Endothelial cell of umbilical vein (primary cell): ENCODE measurements at regions not wholly inside any gene's neighbourhood (a gene's known extent, or its start where the extent isn't known, plus 50 kb on each side); places are given as distances from the start of the nearest gene placed in this dataset.

Source experiments
- BruUV-seq: library from RNA; stranded (reverse); fragments of 400-500 nt; replicated peaks from 2 replicates; lab custom pipeline; 2021; lab: Mats Ljungman, UMichigan
- CTCF ChIA-PET: fragments of 300-600, 350-600 bp; sonication (Branson Sonifier 250); formaldehyde crosslinking; loops from one replicate; lab custom pipeline; 2021; ENCODE audit warnings: antibody characterized with exemption, inconsistent platforms; lab: Charles Lee
- POLR2A ChIA-PET: fragments of 300-600, 350-600 bp; sonication (Branson Sonifier 250); formaldehyde crosslinking; loops from one replicate; lab custom pipeline; 2021; ENCODE audit warnings: antibody characterized with exemption, inconsistent platforms; lab: Charles Lee
- DNase-seq: peaks from one replicate; pipeline ENCODE4 v3.0.0-alpha.2; 2011; ENCODE audit warnings: low read depth, low spot score
- FAIRE-seq: peaks from 2 replicates; lab custom pipeline; 2011; peaks lifted over from hg19 to GRCh38; lab: Jason Lieb, UNC
- H2AFZ ChIP-seq: 2 replicates; pipeline ENCODE4 v1.6.0; 2012; ENCODE audit warnings: low read depth, low read length, control low read depth, inconsistent platforms
- H3K27ac ChIP-seq: 2 replicates; pipeline ENCODE4 v1.5.1; 2011; ENCODE audit warnings: low read depth, mild to moderate bottlenecking, control low read depth, low read length, moderate library complexity; ENCODE audit not compliant: insufficient read depth
- H3K27me3 ChIP-seq, 2 experiments: 2 replicates each; pipeline versions ENCODE4 v1.6.0 to v1.6.1; 2011; ENCODE audit warnings: low read length in 2 of 2, mixed read lengths in 1 of 2; ENCODE audit not compliant: control insufficient read depth in 2 of 2, insufficient read depth in 2 of 2
- H3K36me3 ChIP-seq, 2 experiments: 2 replicates in 1 of 2; 3 replicates in 1 of 2; pipeline ENCODE4 v1.5.1; 2011; ENCODE audit warnings: low read length in 2 of 2, mild to moderate bottlenecking in 1 of 2, moderate library complexity in 1 of 2; ENCODE audit not compliant: control insufficient read depth in 2 of 2, insufficient read depth in 2 of 2; ENCODE audit errors: extremely low read depth in 1 of 2
- H3K4me1 ChIP-seq: 3 replicates; pipeline ENCODE4 v1.5.1; 2011; ENCODE audit warnings: mild to moderate bottlenecking, low read length; ENCODE audit not compliant: control insufficient read depth, insufficient read depth; ENCODE audit errors: extremely low read depth
- H3K4me2 ChIP-seq: 2 replicates; pipeline ENCODE4 v1.6.1; 2011; ENCODE audit warnings: low read length, control low read depth, mixed read lengths; ENCODE audit not compliant: insufficient read depth
- H3K4me3 ChIP-seq, 3 experiments: fragments of 200-600 bp in 1 of 3; sonication (generic), shearing (Covaris generic) in 1 of 3; replicated peaks in 1 of 3; 2 replicates each; pipeline ENCODE4 v1.5.1; 2011 to 2016; ENCODE audit warnings: control low read depth in 3 of 3, low read length in 3 of 3, mild to moderate bottlenecking in 2 of 3, inconsistent platforms in 1 of 3, low read depth in 1 of 3, moderate library complexity in 1 of 3; ENCODE audit not compliant: insufficient read depth in 1 of 3
- H3K79me2 ChIP-seq: 2 replicates; pipeline ENCODE4 v1.6.0; 2012; ENCODE audit warnings: low read length, inconsistent platforms; ENCODE audit not compliant: control insufficient read depth, insufficient read depth
- H3K9ac ChIP-seq: replicated peaks from 2 replicates; pipeline ENCODE3; 2011; ENCODE audit warnings: low read length, control low read depth; ENCODE audit not compliant: insufficient read depth; ENCODE audit errors: extremely low read depth
- H3K9me1 ChIP-seq: replicated peaks from 3 replicates; pipeline ENCODE4 v1.6.0; 2011; ENCODE audit warnings: mild to moderate bottlenecking, low read length; ENCODE audit not compliant: control insufficient read depth, insufficient read depth; ENCODE audit errors: extremely low read depth
- H3K9me3 ChIP-seq: replicated peaks from 2 replicates; pipeline ENCODE4 v1.5.1; 2012; ENCODE audit warnings: low read length, inconsistent platforms; ENCODE audit not compliant: control insufficient read depth, insufficient read depth
- H4K20me1 ChIP-seq: replicated peaks from 2 replicates; pipeline ENCODE3; 2011; ENCODE audit warnings: mild to moderate bottlenecking, low read length; ENCODE audit not compliant: control insufficient read depth, insufficient read depth; ENCODE audit errors: extremely low read depth
- EZH2 ChIP-seq: IDR thresholded peaks from 2 replicates; pipeline ENCODE4 v1.6.1; 2012; ENCODE audit warnings: borderline replicate concordance, low read depth, mild to moderate bottlenecking, moderate library complexity, low read length, inconsistent platforms; ENCODE audit not compliant: severe bottlenecking
- FOS ChIP-seq: IDR thresholded peaks from 2 replicates; pipeline ENCODE4 v1.6.1; 2011; ENCODE audit warnings: mild to moderate bottlenecking, low read length, moderate library complexity, borderline replicate concordance; ENCODE audit not compliant: insufficient read depth
- GATA2 ChIP-seq: IDR thresholded peaks from 2 replicates; pipeline ENCODE4 v1.7.0; 2011; ENCODE audit warnings: low read depth, mild to moderate bottlenecking, moderate library complexity, mixed read lengths, low read length; ENCODE audit not compliant: insufficient read length, insufficient read depth
- JUN ChIP-seq: IDR thresholded peaks from 2 replicates; pipeline ENCODE4 v1.6.1; 2011; ENCODE audit warnings: borderline replicate concordance, low read depth; ENCODE audit not compliant: insufficient read length, insufficient read depth
- MYC ChIP-seq: IDR thresholded peaks from one replicate; pipeline ENCODE4 v1.6.1; 2011; ENCODE audit warnings: mild to moderate bottlenecking, low read depth, low read length
- POLR2A ChIP-seq: IDR thresholded peaks from 2 replicates; pipeline ENCODE4 v1.6.1; 2012; ENCODE audit warnings: low read depth, mild to moderate bottlenecking, control low read depth, low read length
- POLR2AphosphoS5 ChIP-seq: IDR thresholded peaks from 2 replicates; pipeline ENCODE4 v1.6.1; 2012; ENCODE audit warnings: low read depth, mild to moderate bottlenecking, control low read depth, low read length, moderate library complexity; ENCODE audit not compliant: insufficient read depth
- dilution Hi-C: fragments of 300-500 bp; cut with MboI; formaldehyde crosslinking; loops from one replicate; pipeline ENCODE4 v1.15.0; 2019; ENCODE audit warnings: low sequenced_read_pairs; ENCODE audit not compliant: extremely low pct_ligation_motif_present
- intact Hi-C: fragments of 100-400 bp; cut with micrococcal nuclease; formaldehyde crosslinking; loops from one replicate; pipeline ENCODE4 v1.10.0; 2022
- TF ChIP-seq, protein P1 (sequence below), 2 donors: IDR thresholded peaks; 1 replicate in 1 of 2; 2 replicates in 1 of 2; pipeline ENCODE4 v1.5.1; 2011; ENCODE audit warnings: low read length in 2 of 2, mild to moderate bottlenecking in 2 of 2, moderate library complexity in 2 of 2, control low read depth in 1 of 2, inconsistent platforms in 1 of 2, low read depth in 1 of 2; ENCODE audit not compliant: insufficient read depth in 1 of 2; ENCODE audit errors: extremely low read depth in 1 of 2
- TF ChIP-seq, protein P2 (sequence below): IDR thresholded peaks from 2 replicates; pipeline ENCODE4 v1.6.1; 2011; ENCODE audit not compliant: insufficient read depth, insufficient read length

DNA sequence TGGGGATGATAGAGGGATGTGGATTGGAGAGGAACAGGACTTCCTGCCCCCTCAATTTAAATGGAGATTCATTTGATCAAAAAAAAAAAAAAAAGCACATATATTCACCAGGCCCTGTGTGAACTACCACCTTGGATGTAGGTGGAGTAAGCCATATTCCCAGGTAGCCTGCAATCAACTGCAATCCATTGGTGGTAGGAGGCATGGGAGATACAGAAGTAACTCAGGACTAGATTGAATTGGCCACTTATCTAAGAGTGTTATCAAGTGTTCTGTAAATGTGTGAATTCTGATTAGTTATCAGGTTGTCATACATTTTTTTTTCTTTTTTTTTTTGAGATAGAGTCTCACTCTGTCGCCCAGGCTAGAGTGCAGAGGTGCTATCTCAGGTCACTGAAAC lies 124.1 kb upstream of the ESR1 start:
- H3K9me1 ChIP-seq: no peaks in the 10 kb centered on the region
- H3K27me3 ChIP-seq: peaks cover 2 to 11% of the 10 kb centered on the region in 2 experiments
- BruUV-seq: no TSS peak
- no peak overlapping the region for H3K9ac ChIP-seq
- POLR2A ChIA-PET: interaction anchor here (0.7 kb wide), 1 partner anchor 869 kb away, joined by 3 read pairs; no protein-coding TSS in a partner anchor
- H3K36me3 ChIP-seq: no peaks in the 10 kb centered on the region
- no peak for DNase-seq
- dilution Hi-C loops (no loop called here), intact Hi-C loops (no loop called here)
- no peak overlapping the region for H3K4me2 ChIP-seq
- no peak for TF ChIP-seq FOS
- TF ChIP-seq EZH2: no peak
- TF ChIP-seq POLR2A: no peak
- TF ChIP-seq POLR2AphosphoS5: no peak
- TF ChIP-seq, protein P1, sequence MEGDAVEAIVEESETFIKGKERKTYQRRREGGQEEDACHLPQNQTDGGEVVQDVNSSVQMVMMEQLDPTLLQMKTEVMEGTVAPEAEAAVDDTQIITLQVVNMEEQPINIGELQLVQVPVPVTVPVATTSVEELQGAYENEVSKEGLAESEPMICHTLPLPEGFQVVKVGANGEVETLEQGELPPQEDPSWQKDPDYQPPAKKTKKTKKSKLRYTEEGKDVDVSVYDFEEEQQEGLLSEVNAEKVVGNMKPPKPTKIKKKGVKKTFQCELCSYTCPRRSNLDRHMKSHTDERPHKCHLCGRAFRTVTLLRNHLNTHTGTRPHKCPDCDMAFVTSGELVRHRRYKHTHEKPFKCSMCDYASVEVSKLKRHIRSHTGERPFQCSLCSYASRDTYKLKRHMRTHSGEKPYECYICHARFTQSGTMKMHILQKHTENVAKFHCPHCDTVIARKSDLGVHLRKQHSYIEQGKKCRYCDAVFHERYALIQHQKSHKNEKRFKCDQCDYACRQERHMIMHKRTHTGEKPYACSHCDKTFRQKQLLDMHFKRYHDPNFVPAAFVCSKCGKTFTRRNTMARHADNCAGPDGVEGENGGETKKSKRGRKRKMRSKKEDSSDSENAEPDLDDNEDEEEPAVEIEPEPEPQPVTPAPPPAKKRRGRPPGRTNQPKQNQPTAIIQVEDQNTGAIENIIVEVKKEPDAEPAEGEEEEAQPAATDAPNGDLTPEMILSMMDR (IDR thresholded peaks at IDR 0.05; ENCODE audit: extremely low read depth in 1 of 2, insufficient read depth in 1 of 2, low read depth in 1 of 2, low read length in 2 of 2): no peak
- no peak for TF ChIP-seq GATA2
- no peak for TF ChIP-seq JUN
- no peak for TF ChIP-seq MYC
- TF ChIP-seq, protein P2, sequence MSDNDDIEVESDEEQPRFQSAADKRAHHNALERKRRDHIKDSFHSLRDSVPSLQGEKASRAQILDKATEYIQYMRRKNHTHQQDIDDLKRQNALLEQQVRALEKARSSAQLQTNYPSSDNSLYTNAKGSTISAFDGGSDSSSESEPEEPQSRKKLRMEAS: no peak
- no peaks in the 10 kb centered on the region for H3K4me1 ChIP-seq
- FAIRE-seq: no peak
- CTCF ChIA-PET: interaction anchor here (1.1 kb wide), 1 partner anchor 148 kb away, joined by 3 read pairs; no protein-coding TSS in a partner anchor
- H3K4me3 ChIP-seq: no peak overlapping the region
- H4K20me1 ChIP-seq: no peaks in the 10 kb centered on the region
- no peak overlapping the region for H2AFZ ChIP-seq
- H3K27ac ChIP-seq: no peak overlapping the region
- no peaks in the 10 kb centered on the region for H3K9me3 ChIP-seq
- no peaks in the 10 kb centered on the region for H3K79me2 ChIP-seq
